ENCODE measurements at regions not wholly inside any gene's neighbourhood (a gene's known extent, or its start where the extent isn't known, plus 50 kb on each side); places are given as distances from the start of the nearest gene placed in this dataset.

GRCh38 chr13:85436029-85436428 lies 363.2 kb downstream of the SLITRK6 start:
- no peak for TF ChIP-seq EZH2 (IDR thresholded peaks at IDR 0.05; ENCODE audit: borderline replicate concordance, low read length)
- H3F3A ChIP-seq (ENCODE audit: insufficient read depth, low read length): no peaks in the 10 kb centered on the region
- H3K27ac ChIP-seq (ENCODE audit: low read depth, low read length, poor library complexity, severe bottlenecking): no peak overlapping the region
- no peak overlapping the region for H3K9ac ChIP-seq (ENCODE audit: low read length)
- H3K4me2 ChIP-seq (ENCODE audit: low read length): no peak overlapping the region
- H3K9me2 ChIP-seq (ENCODE audit: low read depth, low read length): no peaks in the 10 kb centered on the region
- no peaks in the 10 kb centered on the region for H3K27me3 ChIP-seq (ENCODE audit: insufficient read depth, low read length)
- no peaks in the 10 kb centered on the region for H3K79me2 ChIP-seq (ENCODE audit: insufficient read depth, low read length)
- 0 out of 2 replicates have a peak overlapping the region, but pooled peaks have one; percentile 7 for H2AFZ ChIP-seq (ENCODE audit: low read length)
- H3K36me3 ChIP-seq (ENCODE audit: insufficient read depth, low read length): no peaks in the 10 kb centered on the region
- H4K20me1 ChIP-seq (ENCODE audit: insufficient read depth, low read length): no peaks in the 10 kb centered on the region
- peaks cover 16% of the 10 kb centered on the region for H3K4me1 ChIP-seq (ENCODE audit: insufficient read depth, low read length, severe bottlenecking)
- H3K4me3 ChIP-seq (ENCODE audit: low read depth, low read length, poor library complexity, severe bottlenecking): no peak overlapping the region
- H3K9me3 ChIP-seq (ENCODE audit: low read length): peaks cover 6% of the 10 kb centered on the region; the same call in 1 of the 2 replicates

- Histone ChIP-seq H3K36me3 (ENCODE audit: insufficient read depth, low read length) (no peaks in the 10 kb centered on the region), H4K20me1 (ENCODE audit: insufficient read depth, low read length) (no peaks in the 10 kb centered on the region), H3K4me1 (ENCODE audit: insufficient read depth, low read length, severe bottlenecking) (peaks cover 11% of the 10 kb centered on the region), H3K9ac (ENCODE audit: low read length) (no peak overlapping the region), H2AFZ (ENCODE audit: low read length) (no peak overlapping the region), H3K79me2 (ENCODE audit: insufficient read depth, low read length) (no peaks in the 10 kb centered on the region), H3K27ac (ENCODE audit: low read depth, low read length, poor library complexity, severe bottlenecking) (no peak overlapping the region), H3K9me3 (ENCODE audit: low read length) (peaks cover 8% of the 10 kb centered on the region; the same call in 1 of the 2 replicates), H3K4me3 (ENCODE audit: low read depth, low read length, poor library complexity, severe bottlenecking) (no peak overlapping the region), H3K9me2 (ENCODE audit: low read depth, low read length) (no peaks in the 10 kb centered on the region), H3F3A (ENCODE audit: insufficient read depth, low read length) (no peaks in the 10 kb centered on the region), H3K4me2 (ENCODE audit: low read length) (no peak overlapping the region), H3K27me3 (ENCODE audit: insufficient read depth, low read length) (no peaks in the 10 kb centered on the region)
- TF ChIP-seq EZH2 (IDR thresholded peaks at IDR 0.05; ENCODE audit: borderline replicate concordance, low read length) (no peak), CTCF (IDR thresholded peaks at IDR 0.05; ENCODE audit: low read length) (no peak)
Measured at GRCh38 chr13:85434927-85435326, 364.3 kb downstream of the SLITRK6 start.

GRCh38 chr13:85432881-85433280 lies 366.3 kb downstream of the SLITRK6 start:
- no peak overlapping the region for H2AFZ ChIP-seq (ENCODE audit: low read length)
- no peak overlapping the region for H3K9ac ChIP-seq (ENCODE audit: low read length)
- no peaks in the 10 kb centered on the region for H4K20me1 ChIP-seq (ENCODE audit: insufficient read depth, low read length)
- H3K4me3 ChIP-seq (ENCODE audit: low read depth, low read length, poor library complexity, severe bottlenecking): no peak overlapping the region
- TF ChIP-seq CTCF (IDR thresholded peaks at IDR 0.05; ENCODE audit: low read length) (no peak), EZH2 (IDR thresholded peaks at IDR 0.05; ENCODE audit: borderline replicate concordance, low read length) (no peak)
- no peak overlapping the region for H3K27ac ChIP-seq (ENCODE audit: low read depth, low read length, poor library complexity, severe bottlenecking)
- H3K79me2 ChIP-seq (ENCODE audit: insufficient read depth, low read length): no peaks in the 10 kb centered on the region
- H3K4me2 ChIP-seq (ENCODE audit: low read length): no peak overlapping the region
- no peaks in the 10 kb centered on the region for H3K27me3 ChIP-seq (ENCODE audit: insufficient read depth, low read length)
- H3F3A ChIP-seq (ENCODE audit: insufficient read depth, low read length): no peaks in the 10 kb centered on the region
- H3K9me2 ChIP-seq (ENCODE audit: low read depth, low read length): no peaks in the 10 kb centered on the region
- no peaks in the 10 kb centered on the region for H3K36me3 ChIP-seq (ENCODE audit: insufficient read depth, low read length)
- H3K4me1 ChIP-seq (ENCODE audit: insufficient read depth, low read length, severe bottlenecking): peaks cover 2% of the 10 kb centered on the region
- peaks cover 8% of the 10 kb centered on the region; the same call in 1 of the 2 replicates for H3K9me3 ChIP-seq (ENCODE audit: low read length)

- no peak overlapping the region for H3K9ac ChIP-seq (ENCODE audit: low read length)
- H3K4me1 ChIP-seq (ENCODE audit: insufficient read depth, low read length, severe bottlenecking): no peaks in the 10 kb centered on the region
- H3K9me3 ChIP-seq (ENCODE audit: low read length): peaks cover 8% of the 10 kb centered on the region; the same call in 1 of the 2 replicates
- no peaks in the 10 kb centered on the region for H3K27me3 ChIP-seq (ENCODE audit: insufficient read depth, low read length)
- no peak overlapping the region for H3K4me3 ChIP-seq (ENCODE audit: low read depth, low read length, poor library complexity, severe bottlenecking)
- TF ChIP-seq CTCF (IDR thresholded peaks at IDR 0.05; ENCODE audit: low read length) (no peak), EZH2 (IDR thresholded peaks at IDR 0.05; ENCODE audit: borderline replicate concordance, low read length) (no peak)
- no peaks in the 10 kb centered on the region for H3F3A ChIP-seq (ENCODE audit: insufficient read depth, low read length)
- no peak overlapping the region for H3K27ac ChIP-seq (ENCODE audit: low read depth, low read length, poor library complexity, severe bottlenecking)
- no peak overlapping the region for H3K4me2 ChIP-seq (ENCODE audit: low read length)
- H3K79me2 ChIP-seq (ENCODE audit: insufficient read depth, low read length): no peaks in the 10 kb centered on the region
- H2AFZ ChIP-seq (ENCODE audit: low read length): no peak overlapping the region
- H4K20me1 ChIP-seq (ENCODE audit: insufficient read depth, low read length): no peaks in the 10 kb centered on the region
- no peaks in the 10 kb centered on the region for H3K9me2 ChIP-seq (ENCODE audit: low read depth, low read length)
- no peaks in the 10 kb centered on the region for H3K36me3 ChIP-seq (ENCODE audit: insufficient read depth, low read length)
Measured at GRCh38 chr13:85431720-85432119, 367.5 kb downstream of the SLITRK6 start.
